ENCODE measurements at regions not wholly inside any gene's neighbourhood (a gene's known extent, or its start where the extent isn't known, plus 50 kb on each side); places are given as distances from the start of the nearest gene placed in this dataset.

DNA sequence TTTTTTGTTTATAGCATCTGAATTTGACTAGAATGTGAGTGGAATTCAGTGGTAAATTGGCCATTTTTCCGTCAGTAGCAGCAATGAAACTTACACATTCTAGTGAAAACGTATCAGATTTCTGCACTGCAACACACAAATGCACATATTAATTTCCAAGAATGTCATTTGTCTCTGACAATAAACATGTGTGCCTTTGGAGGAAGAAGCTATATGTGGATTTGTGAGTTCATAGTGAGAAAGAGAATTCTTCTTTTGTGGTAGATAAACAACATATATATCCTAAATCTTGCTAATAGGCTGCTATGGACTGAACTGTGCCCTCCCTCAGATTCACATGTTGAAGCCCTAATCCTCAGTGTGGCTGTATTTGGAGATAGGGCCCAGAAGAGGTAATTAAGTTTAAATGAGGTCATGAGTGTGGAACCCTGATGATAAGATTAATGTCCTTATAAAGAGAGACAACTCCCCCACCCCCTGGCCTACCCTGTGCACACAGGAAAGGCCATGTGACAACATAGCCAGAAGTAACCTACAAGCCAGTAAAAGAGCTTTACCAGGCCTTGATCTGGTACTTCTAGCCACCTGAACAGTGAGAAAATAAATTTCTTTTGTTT, 200.2 kb upstream of the EYA4 start:
- peaks cover 7% of the 10 kb centered on the region for H3K4me1 ChIP-seq (ENCODE audit: control insufficient read depth, insufficient read depth, low read length)
- no peaks in the 10 kb centered on the region for H3K27me3 ChIP-seq (ENCODE audit: control insufficient read depth, insufficient read depth, low read length)
- no peaks in the 10 kb centered on the region for H3K9me3 ChIP-seq (replicated peaks; ENCODE audit: control insufficient read depth, low read depth, low read length)
- peak overlapping the region; percentile 11 for H3K27ac ChIP-seq (ENCODE audit: low read length)
- peak; percentile 33 for DNase-seq
- H3K4me3 ChIP-seq (ENCODE audit: low read length) = no peak overlapping the region
- WGBS (ENCODE audit: insufficient coverage) = no CpG with 5 or more reads among the region's 2 CpGs
- no peaks in the 10 kb centered on the region for H3K36me3 ChIP-seq (ENCODE audit: control insufficient read depth, insufficient read depth, low read length)

DNA sequence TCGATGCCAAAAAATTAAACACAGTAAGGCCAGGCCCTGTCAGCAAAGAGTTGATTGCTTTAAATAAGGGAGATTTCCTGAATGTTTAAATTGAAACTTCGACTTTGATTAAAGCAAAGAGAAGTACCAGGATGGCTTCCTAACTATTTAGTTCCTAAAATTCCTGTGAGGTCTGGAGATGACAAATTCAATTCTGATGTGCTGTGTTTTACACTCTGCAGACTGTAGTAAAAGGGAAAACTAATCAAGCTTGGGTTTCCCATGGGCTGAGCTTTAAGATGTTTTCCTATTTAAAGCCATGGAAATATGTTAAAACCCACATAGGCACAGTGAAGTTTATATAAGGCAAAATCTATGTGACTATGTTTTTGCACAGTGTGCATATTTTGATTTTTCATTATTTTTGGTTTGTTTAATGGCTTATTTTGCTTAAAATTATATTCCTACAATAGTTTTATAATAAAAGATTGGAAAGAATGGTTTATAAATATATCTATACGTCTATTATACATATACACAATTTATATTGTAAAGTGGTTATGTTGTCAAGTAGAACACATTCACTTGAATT, 198.5 kb upstream of the EYA4 start:
- no peaks in the 10 kb centered on the region for H3K36me3 ChIP-seq (ENCODE audit: control insufficient read depth, insufficient read depth, low read length)
- no peaks in the 10 kb centered on the region for H3K9me3 ChIP-seq (replicated peaks; ENCODE audit: control insufficient read depth, low read depth, low read length)
- no peak overlapping the region for H3K27ac ChIP-seq (ENCODE audit: low read length)
- H3K27me3 ChIP-seq (ENCODE audit: control insufficient read depth, insufficient read depth, low read length) = no peaks in the 10 kb centered on the region
- DNase-seq = no peak
- peaks cover 7% of the 10 kb centered on the region for H3K4me1 ChIP-seq (ENCODE audit: control insufficient read depth, insufficient read depth, low read length)
- no CpG with 5 or more reads among the region's 3 CpGs for WGBS (ENCODE audit: insufficient coverage)
- H3K4me3 ChIP-seq (ENCODE audit: low read length) = no peak overlapping the region

DNA sequence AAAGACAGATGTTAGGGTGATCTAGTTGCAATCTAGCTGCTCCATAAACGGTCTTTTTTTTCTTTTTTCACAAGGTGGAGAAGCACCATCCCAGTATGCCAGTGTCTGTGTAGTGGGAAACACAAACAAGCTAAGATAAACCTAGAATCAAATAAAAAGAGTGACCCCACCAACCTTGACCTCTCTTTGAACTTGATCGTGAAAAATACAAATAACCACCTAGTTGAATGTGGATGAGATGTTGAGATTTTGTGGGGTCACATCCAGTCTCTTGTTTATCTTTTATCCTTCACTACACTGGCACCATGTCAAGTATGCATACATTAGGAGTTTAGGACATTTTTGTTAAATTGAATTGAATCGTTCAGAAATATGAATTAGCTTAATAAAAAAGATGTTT, 194.6 kb upstream of the EYA4 start:
- Histone ChIP-seq H3K4me1 (ENCODE audit: control insufficient read depth, insufficient read depth, low read length) (peaks cover 2% of the 10 kb centered on the region), H3K27ac (ENCODE audit: low read length) (peak overlapping the region; percentile 42), H3K4me3 (ENCODE audit: low read length) (no peak overlapping the region), H3K27me3 (ENCODE audit: control insufficient read depth, insufficient read depth, low read length) (no peaks in the 10 kb centered on the region), H3K9me3 (replicated peaks; ENCODE audit: control insufficient read depth, low read depth, low read length) (no peaks in the 10 kb centered on the region), H3K36me3 (ENCODE audit: control insufficient read depth, insufficient read depth, low read length) (no peaks in the 10 kb centered on the region)
- no CpG with 5 or more reads among the region's 3 CpGs for WGBS (ENCODE audit: insufficient coverage)
- DNase-seq = no peak

DNA sequence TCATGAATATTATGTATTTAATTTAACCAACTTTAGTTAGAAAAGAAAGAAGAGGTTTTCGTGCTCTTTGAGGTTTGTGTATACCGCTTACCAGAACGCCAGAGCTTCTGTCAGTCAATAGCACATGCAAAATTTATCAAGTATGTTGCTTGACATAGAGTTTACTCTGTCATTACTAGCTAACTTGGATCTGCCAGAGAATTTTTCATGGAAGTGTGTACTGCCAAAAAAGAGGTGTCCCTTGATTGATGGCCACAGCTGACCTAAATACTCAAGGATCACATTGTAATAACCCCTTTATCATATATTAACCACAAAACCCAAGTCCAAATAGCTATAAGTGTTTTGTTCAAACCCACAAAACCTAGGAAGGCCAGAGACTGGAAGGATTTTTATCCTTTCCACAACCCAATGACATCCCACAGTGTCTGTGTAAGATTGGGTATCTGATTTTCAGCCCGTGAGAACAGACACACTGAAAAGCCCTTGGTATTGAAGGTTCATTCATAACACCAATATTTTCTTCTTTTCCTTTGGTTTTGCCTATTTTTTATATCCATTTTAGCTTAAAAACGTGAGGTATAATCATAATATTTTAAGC, 194.0 kb upstream of the EYA4 start:
- peak overlapping the region; percentile 42 for H3K27ac ChIP-seq (ENCODE audit: low read length)
- peak; percentile 79 for DNase-seq
- H3K4me3 ChIP-seq (ENCODE audit: low read length) = no peak overlapping the region
- peaks cover 2% of the 10 kb centered on the region for H3K4me1 ChIP-seq (ENCODE audit: control insufficient read depth, insufficient read depth, low read length)
- no CpG with 5 or more reads among the region's 5 CpGs for WGBS (ENCODE audit: insufficient coverage)
- H3K27me3 ChIP-seq (ENCODE audit: control insufficient read depth, insufficient read depth, low read length) = no peaks in the 10 kb centered on the region
- H3K9me3 ChIP-seq (replicated peaks; ENCODE audit: control insufficient read depth, low read depth, low read length) = no peaks in the 10 kb centered on the region
- no peaks in the 10 kb centered on the region for H3K36me3 ChIP-seq (ENCODE audit: control insufficient read depth, insufficient read depth, low read length)

DNA sequence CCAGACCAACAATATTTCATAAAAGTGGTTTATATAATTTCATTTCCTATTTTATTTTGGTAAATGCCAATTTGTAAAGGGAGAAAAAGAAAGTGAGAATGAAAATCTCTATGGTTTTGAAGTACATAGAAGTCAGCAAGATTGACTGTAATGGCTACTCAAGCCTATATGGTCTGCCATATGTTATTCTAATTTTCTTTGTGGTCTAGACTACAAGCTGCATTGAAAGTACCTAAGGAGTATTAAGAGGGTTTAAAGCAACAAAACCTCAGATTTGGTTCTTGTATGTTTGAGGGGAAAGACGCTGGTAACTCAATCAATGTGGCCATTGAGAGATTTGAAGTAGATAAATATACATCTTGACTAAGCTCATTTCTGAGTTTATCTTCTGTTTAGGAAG, 193.5 kb upstream of the EYA4 start:
- no peaks in the 10 kb centered on the region for H3K9me3 ChIP-seq (replicated peaks; ENCODE audit: control insufficient read depth, low read depth, low read length)
- no peak overlapping the region for H3K4me3 ChIP-seq (ENCODE audit: low read length)
- DNase-seq = no peak
- peak overlapping the region; percentile 42 for H3K27ac ChIP-seq (ENCODE audit: low read length)
- H3K36me3 ChIP-seq (ENCODE audit: control insufficient read depth, insufficient read depth, low read length) = no peaks in the 10 kb centered on the region
- no peaks in the 10 kb centered on the region for H3K27me3 ChIP-seq (ENCODE audit: control insufficient read depth, insufficient read depth, low read length)
- no peaks in the 10 kb centered on the region for H3K4me1 ChIP-seq (ENCODE audit: control insufficient read depth, insufficient read depth, low read length)
- WGBS (ENCODE audit: insufficient coverage) = no CpG with 5 or more reads among the region's 1 CpG

DNA sequence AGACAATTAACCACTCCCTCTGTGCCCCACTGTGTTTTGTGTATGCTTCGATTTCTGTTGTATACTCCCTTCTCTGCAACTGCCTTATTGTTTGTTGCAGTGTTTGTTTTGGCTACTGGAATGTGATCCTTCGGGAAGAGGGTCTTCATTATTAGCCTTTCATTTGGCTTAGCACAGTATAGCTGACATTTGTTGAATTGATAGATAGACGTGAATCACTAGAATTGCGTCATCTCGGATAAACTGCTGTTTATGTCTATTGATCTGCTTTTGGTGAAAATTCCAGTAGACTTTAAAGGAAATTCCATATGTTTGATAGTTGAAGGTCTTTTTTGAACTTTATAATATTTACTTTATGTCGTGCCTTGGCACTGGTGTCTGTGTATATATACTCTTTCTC, 189.9 kb upstream of the EYA4 start:
- Histone ChIP-seq H3K9me3 (replicated peaks; ENCODE audit: control insufficient read depth, low read depth, low read length) (no peaks in the 10 kb centered on the region), H3K4me1 (ENCODE audit: control insufficient read depth, insufficient read depth, low read length) (peaks cover 10% of the 10 kb centered on the region), H3K36me3 (ENCODE audit: control insufficient read depth, insufficient read depth, low read length) (no peaks in the 10 kb centered on the region), H3K27me3 (ENCODE audit: control insufficient read depth, insufficient read depth, low read length) (no peaks in the 10 kb centered on the region), H3K27ac (ENCODE audit: low read length) (no peak overlapping the region), H3K4me3 (ENCODE audit: low read length) (no peak overlapping the region)
- DNase-seq = no peak
- WGBS (ENCODE audit: insufficient coverage) = no CpG with 5 or more reads among the region's 6 CpGs

DNA sequence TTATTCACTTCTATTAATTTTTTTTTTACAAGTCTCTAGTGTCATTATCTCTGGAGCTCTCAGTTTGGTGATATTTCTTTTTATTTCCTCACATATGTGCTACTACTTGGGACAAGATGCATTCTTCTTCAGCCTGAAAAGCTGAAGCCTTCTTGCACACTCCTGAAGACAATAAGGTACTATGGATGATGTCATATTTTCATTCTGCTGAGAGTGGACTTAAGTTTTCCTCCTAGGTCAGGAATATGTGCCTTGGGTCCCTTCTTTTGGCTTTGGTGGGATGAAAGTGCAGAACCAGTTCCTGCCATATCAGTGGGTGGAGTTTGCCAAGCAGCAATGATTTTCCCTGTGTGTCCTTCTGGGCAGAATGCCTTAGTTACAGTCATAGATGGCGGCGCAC, 188.7 kb upstream of the EYA4 start:
- WGBS (ENCODE audit: insufficient coverage) = no CpG with 5 or more reads among the region's 2 CpGs
- H3K4me1 ChIP-seq (ENCODE audit: control insufficient read depth, insufficient read depth, low read length) = peaks cover 10% of the 10 kb centered on the region
- no peaks in the 10 kb centered on the region for H3K27me3 ChIP-seq (ENCODE audit: control insufficient read depth, insufficient read depth, low read length)
- no peak overlapping the region for H3K4me3 ChIP-seq (ENCODE audit: low read length)
- no peaks in the 10 kb centered on the region for H3K9me3 ChIP-seq (replicated peaks; ENCODE audit: control insufficient read depth, low read depth, low read length)
- no peak for DNase-seq
- no peak overlapping the region for H3K27ac ChIP-seq (ENCODE audit: low read length)
- H3K36me3 ChIP-seq (ENCODE audit: control insufficient read depth, insufficient read depth, low read length) = no peaks in the 10 kb centered on the region

DNA sequence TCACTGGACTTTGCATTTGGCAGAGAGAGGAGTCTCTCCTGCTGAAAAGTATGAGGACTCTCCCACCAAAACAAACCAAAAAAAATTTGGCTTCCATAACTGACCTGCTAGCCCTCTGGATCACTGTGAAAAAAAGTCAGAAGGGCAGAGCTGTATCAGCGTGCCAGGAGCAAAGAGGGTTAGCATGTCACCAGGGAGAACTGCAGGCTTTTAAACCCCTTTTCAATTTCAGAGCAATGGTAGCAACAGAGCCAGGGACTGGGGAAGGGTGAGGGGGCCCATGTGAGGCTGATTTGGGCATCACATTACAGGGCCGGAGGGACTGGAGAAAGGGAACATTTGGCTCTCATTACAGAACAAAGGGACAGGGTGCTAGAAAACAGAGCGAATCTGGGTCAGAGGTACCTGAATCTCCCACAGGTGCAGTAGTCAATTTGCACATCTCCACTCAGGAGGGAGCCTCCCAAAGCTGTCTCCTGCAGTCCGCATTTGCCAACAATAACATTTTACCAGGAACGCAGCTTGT, 185.7 kb upstream of the EYA4 start:
- Histone ChIP-seq H3K4me1 (ENCODE audit: control insufficient read depth, insufficient read depth, low read length) (peaks cover 10% of the 10 kb centered on the region), H3K9me3 (replicated peaks; ENCODE audit: control insufficient read depth, low read depth, low read length) (no peaks in the 10 kb centered on the region), H3K27ac (ENCODE audit: low read length) (peak overlapping the region; percentile 54), H3K27me3 (ENCODE audit: control insufficient read depth, insufficient read depth, low read length) (no peaks in the 10 kb centered on the region), H3K36me3 (ENCODE audit: control insufficient read depth, insufficient read depth, low read length) (no peaks in the 10 kb centered on the region), H3K4me3 (ENCODE audit: low read length) (no peak overlapping the region)
- 7% methylated on average over 3 of the region's 5 CpGs for WGBS (ENCODE audit: insufficient coverage)
- DNase-seq = no peak

DNA sequence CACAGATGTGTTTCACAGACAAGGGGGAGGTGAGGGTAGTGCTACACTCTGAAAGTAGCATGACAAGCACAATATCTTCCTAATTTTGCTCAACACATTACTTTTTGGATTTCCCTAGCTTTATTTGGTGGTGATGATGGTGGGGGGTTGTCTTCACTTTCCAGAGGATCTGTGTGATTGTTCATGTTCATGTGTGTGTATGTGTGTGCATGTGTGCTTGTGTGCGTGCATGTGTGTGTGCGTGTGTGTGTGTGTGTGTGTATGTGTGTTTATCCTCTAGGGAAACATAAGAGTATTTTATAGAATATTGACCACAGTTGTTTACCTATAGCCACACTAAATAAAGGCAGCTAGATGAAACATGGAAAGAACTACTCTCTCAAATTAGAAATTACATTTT, 183.8 kb upstream of the EYA4 start:
- Histone ChIP-seq H3K9me3 (replicated peaks; ENCODE audit: control insufficient read depth, low read depth, low read length) (no peaks in the 10 kb centered on the region), H3K4me1 (ENCODE audit: control insufficient read depth, insufficient read depth, low read length) (peaks cover 10% of the 10 kb centered on the region), H3K4me3 (ENCODE audit: low read length) (no peak overlapping the region), H3K27me3 (ENCODE audit: control insufficient read depth, insufficient read depth, low read length) (no peaks in the 10 kb centered on the region), H3K27ac (ENCODE audit: low read length) (no peak overlapping the region), H3K36me3 (ENCODE audit: control insufficient read depth, insufficient read depth, low read length) (no peaks in the 10 kb centered on the region)
- DNase-seq = no peak
- no CpG with 5 or more reads among the region's 2 CpGs for WGBS (ENCODE audit: insufficient coverage)

DNA sequence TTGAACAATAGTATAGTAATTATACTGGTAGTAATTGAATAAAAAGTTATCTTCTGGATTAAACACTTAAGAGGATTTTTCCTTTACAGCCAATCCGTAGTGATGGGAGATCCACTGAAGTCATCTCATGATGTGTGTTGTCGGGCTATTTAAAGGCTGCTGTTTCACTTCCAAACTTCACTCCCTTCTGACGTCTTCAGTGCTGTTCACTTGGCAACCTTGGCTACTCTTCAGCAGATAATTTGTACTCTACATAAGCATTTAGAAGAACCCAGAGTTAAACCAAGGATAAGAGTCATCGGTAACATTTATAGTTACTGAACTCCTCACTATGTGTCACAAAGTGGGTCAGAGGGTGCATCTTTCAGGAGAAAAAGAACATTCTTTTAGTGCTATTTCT, 179.1 kb upstream of the EYA4 start:
- Histone ChIP-seq H3K4me3 (ENCODE audit: low read length) (no peak overlapping the region), H3K4me1 (ENCODE audit: control insufficient read depth, insufficient read depth, low read length) (peaks cover 3% of the 10 kb centered on the region), H3K36me3 (ENCODE audit: control insufficient read depth, insufficient read depth, low read length) (no peaks in the 10 kb centered on the region), H3K9me3 (replicated peaks; ENCODE audit: control insufficient read depth, low read depth, low read length) (no peaks in the 10 kb centered on the region), H3K27me3 (ENCODE audit: control insufficient read depth, insufficient read depth, low read length) (no peaks in the 10 kb centered on the region), H3K27ac (ENCODE audit: low read length) (peak overlapping the region; percentile 84)
- no CpG with 5 or more reads among the region's 4 CpGs for WGBS (ENCODE audit: insufficient coverage)
- DNase-seq = peak; percentile 78
